ENCODE measurements at regions not wholly inside any gene's neighbourhood (a gene's known extent, or its start where the extent isn't known, plus 50 kb on each side); places are given as distances from the start of the nearest gene placed in this dataset.
"Not testable (repeated sequence)": the region's sequence is repeated elsewhere in the genome, so short reads cannot be mapped to it uniquely, and the experiment has no call there.

- not testable (repeated sequence) for TF ChIP-seq CTCF, POLR2A (IDR thresholded peaks at IDR 0.05)
Observed at GRCh38 chr18:15066434-15066833, 318.5 kb downstream of the ANKRD30B start.
